ENCODE measurements at regions not wholly inside any gene's neighbourhood (a gene's known extent, or its start where the extent isn't known, plus 50 kb on each side); places are given as distances from the start of the nearest gene placed in this dataset.

DNA sequence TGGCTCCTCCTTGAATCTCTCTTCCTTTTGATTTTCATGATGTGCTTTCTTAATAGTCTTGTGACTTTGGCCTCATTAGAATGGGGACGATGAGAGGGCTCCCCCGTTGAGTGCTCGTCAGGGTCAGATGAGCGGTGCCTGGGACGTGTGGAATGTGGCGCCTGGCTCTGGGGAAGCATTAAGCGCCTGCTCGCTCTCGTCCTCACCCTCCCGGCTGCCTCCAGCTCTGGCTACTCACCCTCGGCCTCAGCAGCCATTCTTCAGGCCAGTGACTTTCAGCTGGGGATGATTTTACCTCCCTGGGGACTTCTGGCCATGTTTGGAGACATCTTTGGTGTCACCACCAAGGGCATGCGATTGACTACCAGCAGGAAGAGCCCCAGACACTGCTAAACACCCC, 69.7 kb downstream of the RPS6KA4 start:
- TF ChIP-seq, protein P1, sequence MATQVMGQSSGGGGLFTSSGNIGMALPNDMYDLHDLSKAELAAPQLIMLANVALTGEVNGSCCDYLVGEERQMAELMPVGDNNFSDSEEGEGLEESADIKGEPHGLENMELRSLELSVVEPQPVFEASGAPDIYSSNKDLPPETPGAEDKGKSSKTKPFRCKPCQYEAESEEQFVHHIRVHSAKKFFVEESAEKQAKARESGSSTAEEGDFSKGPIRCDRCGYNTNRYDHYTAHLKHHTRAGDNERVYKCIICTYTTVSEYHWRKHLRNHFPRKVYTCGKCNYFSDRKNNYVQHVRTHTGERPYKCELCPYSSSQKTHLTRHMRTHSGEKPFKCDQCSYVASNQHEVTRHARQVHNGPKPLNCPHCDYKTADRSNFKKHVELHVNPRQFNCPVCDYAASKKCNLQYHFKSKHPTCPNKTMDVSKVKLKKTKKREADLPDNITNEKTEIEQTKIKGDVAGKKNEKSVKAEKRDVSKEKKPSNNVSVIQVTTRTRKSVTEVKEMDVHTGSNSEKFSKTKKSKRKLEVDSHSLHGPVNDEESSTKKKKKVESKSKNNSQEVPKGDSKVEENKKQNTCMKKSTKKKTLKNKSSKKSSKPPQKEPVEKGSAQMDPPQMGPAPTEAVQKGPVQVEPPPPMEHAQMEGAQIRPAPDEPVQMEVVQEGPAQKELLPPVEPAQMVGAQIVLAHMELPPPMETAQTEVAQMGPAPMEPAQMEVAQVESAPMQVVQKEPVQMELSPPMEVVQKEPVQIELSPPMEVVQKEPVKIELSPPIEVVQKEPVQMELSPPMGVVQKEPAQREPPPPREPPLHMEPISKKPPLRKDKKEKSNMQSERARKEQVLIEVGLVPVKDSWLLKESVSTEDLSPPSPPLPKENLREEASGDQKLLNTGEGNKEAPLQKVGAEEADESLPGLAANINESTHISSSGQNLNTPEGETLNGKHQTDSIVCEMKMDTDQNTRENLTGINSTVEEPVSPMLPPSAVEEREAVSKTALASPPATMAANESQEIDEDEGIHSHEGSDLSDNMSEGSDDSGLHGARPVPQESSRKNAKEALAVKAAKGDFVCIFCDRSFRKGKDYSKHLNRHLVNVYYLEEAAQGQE (IDR thresholded peaks at IDR 0.05; ENCODE audit: insufficient read depth in 1 of 2, low read depth in 2 of 2, low read length in 2 of 2) = no peak
- TF ChIP-seq POLR2AphosphoS5 (IDR thresholded peaks at IDR 0.05; ENCODE audit: low read depth, low read length) = no peak

DNA sequence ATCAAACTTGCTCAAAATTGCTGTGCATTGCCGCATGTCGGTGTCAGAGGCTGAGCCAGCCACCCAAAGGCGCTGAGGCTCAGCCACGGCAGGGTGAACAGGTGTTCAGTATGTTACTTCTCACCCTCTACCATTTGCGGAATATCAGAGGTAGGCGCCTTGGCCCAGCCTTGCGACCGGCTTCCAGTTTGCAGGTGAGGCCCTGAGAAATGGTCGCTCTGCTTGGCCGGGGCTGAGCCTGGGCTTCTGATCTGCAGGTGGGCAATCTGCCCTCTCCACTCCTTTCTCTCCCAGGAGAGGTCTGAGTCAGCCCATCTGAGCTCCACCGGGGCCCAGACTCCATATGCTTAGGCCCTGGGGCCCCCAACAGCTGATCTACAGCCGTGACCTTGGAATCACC, 71.0 kb downstream of the RPS6KA4 start:
- TF ChIP-seq POLR2AphosphoS5 (IDR thresholded peaks at IDR 0.05; ENCODE audit: low read depth, low read length) = no peak
- TF ChIP-seq FOXP2 (optimal IDR thresholded peaks at IDR 0.05; ENCODE audit: borderline replicate concordance, extremely low read depth, extremely low read length, insufficient read depth) = no peak
- no peak for TF ChIP-seq TAF1 (IDR thresholded peaks at IDR 0.05; ENCODE audit: borderline replicate concordance, insufficient read depth, low read length)
- no peak for TF ChIP-seq SIN3A (IDR thresholded peaks at IDR 0.05; ENCODE audit: borderline replicate concordance, insufficient read depth, low read length)
- TF ChIP-seq, protein P1 (IDR thresholded peaks at IDR 0.05; ENCODE audit: insufficient read depth in 1 of 2, low read depth in 2 of 2, low read length in 2 of 2) = no peak

DNA sequence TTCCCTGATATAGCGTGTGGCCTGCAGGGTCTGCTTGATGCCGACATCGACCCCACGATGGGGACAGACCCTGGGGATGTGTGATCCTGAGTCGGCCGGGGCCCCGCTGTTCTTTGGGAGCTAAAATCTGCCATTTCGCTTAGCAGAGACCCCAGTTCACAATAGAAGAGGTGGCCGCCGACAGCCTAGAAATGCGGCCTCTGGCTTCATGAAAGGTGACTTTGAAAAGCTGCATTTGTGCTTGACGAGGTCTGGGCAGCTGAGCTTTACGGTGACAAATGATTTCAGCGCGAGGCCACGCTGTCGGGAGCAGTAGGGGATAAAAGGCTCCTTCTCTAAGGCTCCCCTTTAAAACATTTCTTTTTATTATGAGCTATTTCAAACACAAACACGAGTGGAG, 71.7 kb downstream of the RPS6KA4 start:
- TF ChIP-seq FOXP2 (optimal IDR thresholded peaks at IDR 0.05; ENCODE audit: borderline replicate concordance, extremely low read depth, extremely low read length, insufficient read depth) (no peak), POLR2AphosphoS5 (IDR thresholded peaks at IDR 0.05; ENCODE audit: low read depth, low read length) (no peak)
- TF ChIP-seq, protein P1 (IDR thresholded peaks at IDR 0.05; ENCODE audit: insufficient read depth in 1 of 2, low read depth in 2 of 2, low read length in 2 of 2) = no peak

DNA sequence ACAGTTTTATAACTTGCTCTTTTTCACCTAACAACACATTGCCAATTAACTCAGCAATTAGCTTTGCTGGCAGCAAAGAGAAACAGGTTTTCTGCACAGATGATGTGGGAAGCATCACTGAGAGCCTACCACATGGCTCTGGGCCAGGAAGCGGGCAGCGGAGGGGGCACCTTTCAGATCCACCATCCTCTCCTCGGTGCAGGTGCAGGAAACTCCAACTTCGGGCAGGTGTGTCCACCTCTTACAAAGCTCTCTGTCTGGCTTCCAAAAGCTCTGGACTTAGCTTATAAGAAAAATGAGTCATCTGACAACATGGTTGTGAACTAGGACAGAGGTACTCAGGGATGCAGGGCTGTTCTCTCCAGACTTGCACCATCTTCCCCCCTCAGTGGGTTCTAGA, 77.0 kb downstream of the RPS6KA4 start:
- TF ChIP-seq TAF1 (IDR thresholded peaks at IDR 0.05; ENCODE audit: borderline replicate concordance, insufficient read depth, low read length) (no peak), SIN3A (IDR thresholded peaks at IDR 0.05; ENCODE audit: borderline replicate concordance, insufficient read depth, low read length) (no peak), FOXP2 (optimal IDR thresholded peaks at IDR 0.05; ENCODE audit: borderline replicate concordance, extremely low read depth, extremely low read length, insufficient read depth) (no peak), POLR2AphosphoS5 (IDR thresholded peaks at IDR 0.05; ENCODE audit: low read depth, low read length) (no peak)
- TF ChIP-seq, protein P1 (IDR thresholded peaks at IDR 0.05; ENCODE audit: insufficient read depth in 1 of 2, low read depth in 2 of 2, low read length in 2 of 2) = no peak

- no peak for TF ChIP-seq FOXP2 (optimal IDR thresholded peaks at IDR 0.05; ENCODE audit: borderline replicate concordance, extremely low read depth, extremely low read length, insufficient read depth)
- TF ChIP-seq POLR2AphosphoS5 (IDR thresholded peaks at IDR 0.05; ENCODE audit: low read depth, low read length) = no peak
- TF ChIP-seq, protein P1 (IDR thresholded peaks at IDR 0.05; ENCODE audit: insufficient read depth in 1 of 2, low read depth in 2 of 2, low read length in 2 of 2) = no peak
- TF ChIP-seq SIN3A (IDR thresholded peaks at IDR 0.05; ENCODE audit: borderline replicate concordance, insufficient read depth, low read length) = no peak
- TF ChIP-seq TAF1 (IDR thresholded peaks at IDR 0.05; ENCODE audit: borderline replicate concordance, insufficient read depth, low read length) = no peak
These were observed 78.5 kb downstream of the RPS6KA4 start for GRCh38 chr11:64437426-64437825.
